HG03460 (cell line): ENCODE measurements at regions not wholly inside any gene's neighbourhood (a gene's known extent, or its start where the extent isn't known, plus 50 kb on each side); places are given as distances from the start of the nearest gene placed in this dataset.

ENCODE experiments used
- ATAC-seq: cut with Tn5 transposase; IDR thresholded peaks from one replicate; pipeline ENCODE4 v1.9.1; 2021; ENCODE audit not compliant: unreplicated experiment

GRCh38 chr3:132232231-132232792, 84.9 kb upstream of the ACP3 start:
- ATAC-seq, result peak; percentile 35

GRCh38 chr3:132236701-132237651, 80.2 kb upstream of the ACP3 start:
- peak; percentile 71 for ATAC-seq

- no peak for ATAC-seq
Observed at GRCh38 chr3:132237652-132238032, 79.6 kb upstream of the ACP3 start.

DNA sequence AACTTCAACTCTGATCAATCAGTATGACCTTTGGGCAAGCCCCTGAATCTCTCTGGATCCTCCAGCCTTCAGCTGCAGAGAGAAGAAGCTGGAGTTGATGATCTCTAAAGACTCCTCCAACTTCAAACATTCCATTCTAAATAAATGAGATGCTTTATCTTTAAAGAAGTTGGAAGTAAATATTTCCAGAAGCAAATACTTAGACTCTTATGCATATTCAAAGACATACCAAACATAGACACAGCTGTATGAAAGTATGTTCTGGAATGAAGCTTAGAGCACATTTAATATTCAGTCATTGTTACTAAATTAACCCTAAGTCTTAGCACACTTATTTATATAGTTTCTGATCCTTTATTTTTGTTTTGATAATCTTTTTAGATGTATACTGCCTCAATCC, 77.6 kb upstream of the ACP3 start:
- ATAC-seq, result no peak

- ATAC-seq, result no peak
Observed at GRCh38 chr3:132241776-132242514, 75.3 kb upstream of the ACP3 start.

DNA sequence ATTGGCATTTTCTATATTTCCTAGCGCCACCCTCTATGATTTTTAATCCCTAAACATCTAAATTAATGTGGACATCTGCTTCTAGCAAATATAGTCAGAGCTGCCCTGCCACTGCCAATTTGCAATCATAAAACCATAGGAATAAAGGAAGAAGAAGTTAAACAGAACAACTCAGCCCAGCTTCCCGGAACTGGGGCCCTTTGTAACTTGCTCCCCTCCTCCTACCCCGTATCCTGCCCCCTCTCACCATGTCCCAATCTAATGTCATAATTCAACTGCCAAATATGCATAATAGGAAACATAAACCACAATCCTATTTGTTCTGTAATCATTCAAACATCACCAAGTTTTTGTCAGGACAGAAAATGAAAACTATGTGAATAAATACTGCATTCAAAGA, 74.4 kb upstream of the ACP3 start:
- ATAC-seq, result no peak

DNA sequence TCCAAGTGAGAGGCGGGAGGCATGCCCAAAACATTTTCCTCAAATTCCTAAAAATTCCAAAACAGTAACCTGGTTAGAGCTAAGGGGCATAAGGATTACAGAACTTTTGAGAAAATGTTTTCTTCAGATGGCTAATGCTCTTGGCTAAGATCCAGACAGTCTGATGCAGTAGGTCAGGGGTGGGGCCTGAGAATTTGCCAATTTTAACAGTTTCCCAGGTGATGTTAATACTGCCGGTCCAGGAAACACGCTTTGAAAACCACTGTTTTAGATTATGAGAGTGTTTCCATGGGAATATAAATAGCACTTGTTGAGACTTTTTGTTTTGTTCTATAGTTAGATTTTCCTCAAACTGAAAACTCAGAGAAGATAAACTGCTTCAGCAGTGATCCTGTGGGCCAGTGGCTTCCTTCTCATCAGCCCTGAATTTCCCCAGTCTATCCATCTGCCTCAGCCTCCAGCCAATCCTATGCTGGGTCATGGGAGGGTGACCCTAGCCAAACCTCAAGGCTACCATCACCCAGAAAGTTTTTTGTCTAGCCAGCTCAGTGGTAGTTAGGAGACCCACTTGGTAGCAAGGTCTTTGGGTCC, 71.6 kb upstream of the ACP3 start:
- no peak for ATAC-seq

- ATAC-seq, result no peak
Observed at GRCh38 chr3:132246212-132246611, 71.0 kb upstream of the ACP3 start.

- no peak for ATAC-seq
Observed at GRCh38 chr3:132247211-132247610, 70.0 kb upstream of the ACP3 start.

DNA sequence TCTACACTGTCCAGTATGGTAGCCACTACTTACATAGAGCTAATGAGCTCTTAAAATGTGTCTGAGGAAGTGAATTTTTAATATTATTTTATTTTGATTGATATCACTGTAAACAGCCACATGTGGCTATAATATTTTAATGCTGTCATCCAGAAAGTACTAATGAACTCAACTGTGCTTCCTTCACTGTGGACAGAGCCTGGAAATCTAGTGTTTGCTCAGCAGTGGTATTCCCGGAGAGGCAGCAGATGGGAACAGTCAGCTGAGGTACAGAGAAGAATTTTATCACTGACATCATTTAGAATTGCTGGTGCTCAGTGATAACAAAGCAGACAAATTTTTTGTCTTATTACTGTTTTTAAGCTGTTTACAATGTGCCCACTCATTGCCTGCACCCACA, 68.7 kb upstream of the ACP3 start:
- ATAC-seq, result no peak

DNA sequence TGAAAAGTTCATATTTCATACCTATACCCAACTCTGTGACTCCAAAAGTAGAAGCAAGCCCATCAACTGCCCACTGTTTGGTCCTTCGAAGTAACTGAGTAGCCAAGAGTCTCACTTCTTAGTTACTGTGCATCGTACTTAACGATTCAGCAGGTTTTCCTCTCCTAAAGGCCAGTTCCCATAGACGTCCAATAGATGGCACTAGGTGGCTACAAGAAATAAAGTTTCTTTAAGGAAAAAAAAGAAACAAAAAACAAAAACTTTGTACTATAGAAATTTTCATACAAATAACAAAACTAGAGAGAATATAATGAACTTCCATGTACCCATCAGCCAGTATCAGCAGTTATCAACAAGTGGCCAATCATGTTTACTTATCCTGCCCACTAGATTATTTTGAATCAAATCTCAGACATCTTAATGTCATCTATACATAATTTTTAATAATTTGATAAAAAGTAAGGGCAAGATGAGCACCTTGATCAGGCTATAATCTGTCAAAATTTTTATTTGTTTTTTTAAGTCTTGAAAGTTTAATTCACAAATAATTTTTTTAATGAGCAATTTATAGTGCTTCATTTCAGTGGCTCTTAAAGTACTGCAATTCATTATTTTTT, 63.8 kb upstream of the ACP3 start:
- no peak for ATAC-seq

DNA sequence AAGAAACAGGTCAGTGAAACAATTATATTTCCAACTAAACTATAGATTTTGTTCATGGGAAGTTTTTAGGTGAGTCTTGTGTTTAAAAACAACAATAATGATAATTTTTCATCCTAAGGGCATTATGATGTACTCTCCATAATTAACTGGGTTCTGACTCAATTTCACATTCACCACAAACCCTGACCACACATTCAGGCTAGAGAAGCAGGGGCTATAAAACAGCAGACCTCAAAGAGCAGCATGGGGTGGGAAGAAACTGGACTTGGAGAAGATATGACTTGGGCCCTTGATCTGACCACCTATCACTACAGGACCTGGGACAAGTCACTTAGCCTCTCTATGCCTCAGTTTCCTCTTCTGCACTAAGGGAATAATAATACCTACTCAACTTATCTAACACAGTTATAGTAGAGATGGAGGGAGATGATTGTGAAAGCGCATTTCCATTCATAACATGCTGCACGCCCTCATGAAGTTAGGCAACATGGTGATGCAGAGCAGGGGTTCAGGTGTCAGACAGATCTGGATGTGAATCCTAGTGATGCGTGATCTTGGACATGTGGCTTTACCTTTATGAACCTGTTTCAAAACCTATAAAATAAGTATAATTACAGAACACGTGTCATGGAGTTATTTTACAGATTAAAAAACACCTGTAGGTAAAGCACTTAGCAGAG, 63.0 kb upstream of the ACP3 start:
- no peak for ATAC-seq

- no peak for ATAC-seq
Observed at GRCh38 chr3:132255041-132255745, 62.0 kb upstream of the ACP3 start.

DNA sequence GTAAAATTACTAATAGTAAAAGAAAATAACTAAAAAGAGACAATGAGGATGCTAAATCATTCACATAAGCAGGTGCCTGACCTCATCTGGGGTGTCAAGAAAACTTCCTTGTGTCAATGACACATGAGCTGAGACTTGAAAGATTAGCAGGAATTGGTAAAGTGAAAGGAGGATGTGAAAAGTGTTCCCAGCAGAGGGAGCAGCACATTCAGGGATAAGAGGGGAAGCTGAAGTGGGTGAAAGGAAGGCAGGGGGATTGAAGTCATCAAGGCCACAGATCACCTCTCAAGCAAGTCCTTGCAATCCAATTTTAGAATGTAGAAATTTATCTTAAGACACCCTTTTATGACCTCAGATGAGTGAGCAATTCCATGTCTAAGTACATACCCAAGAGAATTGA, 60.2 kb upstream of the ACP3 start:
- ATAC-seq, result no peak

- ATAC-seq, result no peak
Observed at GRCh38 chr3:132261506-132261905, 55.7 kb upstream of the ACP3 start.

- ATAC-seq, result no peak
Observed at GRCh38 chr3:132262305-132262704, 54.9 kb upstream of the ACP3 start.

- no peak for ATAC-seq
Observed at GRCh38 chr3:132262956-132263355, 54.3 kb upstream of the ACP3 start.

DNA sequence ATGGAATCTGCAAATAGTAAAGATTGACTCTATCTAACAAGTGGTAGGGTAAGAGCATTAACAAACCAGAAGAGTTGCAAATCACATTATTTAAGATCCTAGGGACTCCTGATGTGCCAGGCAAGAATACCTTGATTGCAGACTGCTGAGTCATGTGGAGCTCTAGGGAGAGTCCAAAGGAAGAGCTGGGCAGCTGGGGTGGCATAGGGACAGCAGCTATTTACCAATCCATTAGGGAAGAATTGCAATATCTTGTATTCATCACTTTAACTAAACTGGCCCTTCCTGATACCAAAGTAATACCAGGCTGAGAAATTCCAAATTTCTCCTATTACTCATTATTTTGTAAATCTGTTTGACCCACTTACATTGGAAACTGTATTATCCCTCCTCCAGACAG, 52.2 kb upstream of the ACP3 start:
- ATAC-seq, result no peak

DNA sequence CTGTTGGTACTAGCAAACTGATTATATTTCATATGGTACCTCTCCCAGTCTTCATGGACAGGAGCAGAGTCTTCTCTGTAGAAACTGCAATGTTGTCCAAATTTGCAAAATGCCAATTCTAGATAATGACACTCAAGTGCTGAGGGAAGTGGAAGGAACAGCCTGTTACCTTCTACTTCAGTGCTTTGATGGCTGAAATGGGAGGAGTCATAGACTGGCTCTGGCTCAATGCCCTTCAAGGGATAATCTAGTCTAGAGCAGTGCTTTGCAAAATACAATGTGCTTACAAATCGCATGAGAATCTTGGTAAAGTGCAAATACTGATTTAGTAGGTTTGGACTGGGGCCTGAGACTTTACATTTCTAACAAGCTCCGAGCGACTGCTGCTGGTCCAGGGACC, 51.7 kb upstream of the ACP3 start:
- no peak for ATAC-seq

DNA sequence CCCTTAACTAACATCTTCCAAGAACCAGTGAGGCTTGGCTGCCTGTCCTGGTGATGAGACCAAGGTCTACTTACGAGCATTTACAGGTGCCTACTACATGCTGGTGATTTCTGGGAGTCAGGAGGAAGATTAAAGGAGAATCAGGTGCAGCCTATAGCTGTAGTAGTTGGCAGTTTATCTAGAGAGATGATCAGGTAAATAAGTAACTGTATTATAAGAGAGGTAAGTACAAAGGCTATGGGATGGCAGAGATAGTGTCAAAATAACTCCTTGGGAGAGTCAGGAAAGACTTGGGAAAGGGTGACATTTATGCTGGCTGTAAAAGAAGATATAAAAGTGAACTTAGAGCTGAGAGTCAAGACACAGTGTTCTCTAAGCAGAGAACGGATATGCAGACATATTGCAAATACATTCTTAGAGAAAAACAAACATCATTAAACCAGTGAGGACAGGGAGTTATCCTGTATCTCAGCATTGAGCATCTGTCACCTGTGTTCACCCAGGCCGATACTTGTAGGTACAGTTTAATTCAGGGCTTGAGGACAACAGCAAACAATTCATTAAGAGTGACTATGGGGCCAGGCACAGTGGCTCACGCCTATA, 49.7 kb upstream of the ACP3 start:
- ATAC-seq, result no peak
